Activated T-helper 1 cell treated with anti-CD3 and anti-CD28 coated beads, Interleukin-12 subunit alpha, Interleukin-12 subunit beta, Interleukin-2, Interleukin-4 antibody, amounts not matched to agents 30 ng/mL and 10 ng/mL and 1 ng/mL, durations not matched to agents 14 hours and 24 hours and 36 hours (primary cell): ENCODE measurements at regions not wholly inside any gene's neighbourhood (a gene's known extent, or its start where the extent isn't known, plus 50 kb on each side); places are given as distances from the start of the nearest gene placed in this dataset.

Experiments
- DNase-seq: peaks from one replicate; pipeline ENCODE4 v3.0.0; 2021; ENCODE audit warnings: low spot score
- H3K27ac Mint-ChIP-seq: one replicate; pipeline ENCODE4 v1.8.0; 2021; ENCODE audit warnings: mild to moderate bottlenecking, mixed read lengths
- H3K27me3 Mint-ChIP-seq: one replicate; pipeline ENCODE4 v1.8.0; 2022; ENCODE audit warnings: mild to moderate bottlenecking, moderate library complexity, mixed read lengths; ENCODE audit not compliant: insufficient read depth
- H3K36me3 Mint-ChIP-seq: one replicate; pipeline ENCODE4 v1.8.0; 2021; ENCODE audit warnings: low read depth, mixed read lengths
- H3K4me1 Mint-ChIP-seq: one replicate; pipeline ENCODE4 v1.8.0; 2021; ENCODE audit warnings: low read depth, mixed read lengths
- H3K4me3 Mint-ChIP-seq: one replicate; pipeline ENCODE4 v1.8.0; 2021; ENCODE audit warnings: mild to moderate bottlenecking, moderate library complexity, mixed read lengths
- H3K9me3 Mint-ChIP-seq: one replicate; pipeline ENCODE4 v1.8.0; 2021; ENCODE audit warnings: mixed read lengths
- intact Hi-C: fragments of 100-400 bp; cut with micrococcal nuclease; formaldehyde crosslinking; loops from one replicate; pipeline ENCODE4 v1.15.1; 2024

- no peaks in the 10 kb centered on the region for H3K27me3 Mint-ChIP-seq
- intact Hi-C loops: no loop called here
- no peaks in the 10 kb centered on the region for H3K4me1 Mint-ChIP-seq
- H3K27ac Mint-ChIP-seq: no peak overlapping the region
- no peak for DNase-seq
- no peaks in the 10 kb centered on the region for H3K36me3 Mint-ChIP-seq
- H3K9me3 Mint-ChIP-seq: peaks cover 4% of the 10 kb centered on the region
- H3K4me3 Mint-ChIP-seq: no peak overlapping the region
These were observed 59.4 kb upstream of the ZNF536 start for GRCh38 chr19:30312582-30313352.

GRCh38 chr19:30313353-30313750 is 58.8 kb upstream of the ZNF536 start:
- DNase-seq: no peak
- no peaks in the 10 kb centered on the region for H3K36me3 Mint-ChIP-seq
- peaks cover 4% of the 10 kb centered on the region for H3K9me3 Mint-ChIP-seq
- no peaks in the 10 kb centered on the region for H3K4me1 Mint-ChIP-seq
- H3K27ac Mint-ChIP-seq: no peak overlapping the region
- H3K4me3 Mint-ChIP-seq: no peak overlapping the region
- intact Hi-C loops: no loop called here
- no peaks in the 10 kb centered on the region for H3K27me3 Mint-ChIP-seq

- no peak overlapping the region for H3K27ac Mint-ChIP-seq
- intact Hi-C loops: no loop called here
- DNase-seq: no peak
These were observed 58.0 kb upstream of the ZNF536 start for GRCh38 chr19:30314056-30314804.

GRCh38 chr19:30314805-30315155 is 57.4 kb upstream of the ZNF536 start:
- Mint-ChIP-seq H3K36me3 (no peaks in the 10 kb centered on the region), H3K4me3 (no peak overlapping the region), H3K27me3 (no peaks in the 10 kb centered on the region), H3K27ac (no peak overlapping the region), H3K4me1 (no peaks in the 10 kb centered on the region), H3K9me3 (peaks cover 4% of the 10 kb centered on the region)
- intact Hi-C loops: no loop called here
- DNase-seq: no peak

More at GRCh38 chr19:30314056-30314804, 58.0 kb upstream of the ZNF536 start:
- no peaks in the 10 kb centered on the region for H3K4me1 Mint-ChIP-seq
- no peaks in the 10 kb centered on the region for H3K27me3 Mint-ChIP-seq
- H3K9me3 Mint-ChIP-seq: peaks cover 4% of the 10 kb centered on the region
- no peak overlapping the region for H3K4me3 Mint-ChIP-seq
- no peaks in the 10 kb centered on the region for H3K36me3 Mint-ChIP-seq

- Mint-ChIP-seq H3K4me1 (no peaks in the 10 kb centered on the region), H3K4me3 (no peak overlapping the region), H3K27ac (no peak overlapping the region), H3K36me3 (no peaks in the 10 kb centered on the region), H3K9me3 (peaks cover 4% of the 10 kb centered on the region), H3K27me3 (no peaks in the 10 kb centered on the region)
- intact Hi-C loops: no loop called here
- DNase-seq: no peak
These were observed 57.0 kb upstream of the ZNF536 start for GRCh38 chr19:30315159-30315558.

GRCh38 chr19:30316000-30316491 is 56.1 kb upstream of the ZNF536 start:
- no peak overlapping the region for H3K4me3 Mint-ChIP-seq
- no peaks in the 10 kb centered on the region for H3K4me1 Mint-ChIP-seq
- DNase-seq: no peak
- intact Hi-C loops: no loop called here
- no peak overlapping the region for H3K27ac Mint-ChIP-seq
- no peaks in the 10 kb centered on the region for H3K36me3 Mint-ChIP-seq
- H3K9me3 Mint-ChIP-seq: peaks cover 4% of the 10 kb centered on the region
- H3K27me3 Mint-ChIP-seq: no peaks in the 10 kb centered on the region

GRCh38 chr19:30316560-30317106 is 55.6 kb upstream of the ZNF536 start:
- Mint-ChIP-seq H3K9me3 (peaks cover 4% of the 10 kb centered on the region), H3K36me3 (no peaks in the 10 kb centered on the region), H3K4me1 (no peaks in the 10 kb centered on the region), H3K4me3 (no peak overlapping the region), H3K27me3 (no peaks in the 10 kb centered on the region), H3K27ac (no peak overlapping the region)
- intact Hi-C loops: no loop called here
- no peak for DNase-seq

- no peaks in the 10 kb centered on the region for H3K4me1 Mint-ChIP-seq
- no peak for DNase-seq
- no peak overlapping the region for H3K27ac Mint-ChIP-seq
- no peak overlapping the region for H3K4me3 Mint-ChIP-seq
- intact Hi-C loops: no loop called here
- no peaks in the 10 kb centered on the region for H3K27me3 Mint-ChIP-seq
- H3K36me3 Mint-ChIP-seq: no peaks in the 10 kb centered on the region
- peaks cover 4% of the 10 kb centered on the region for H3K9me3 Mint-ChIP-seq
These were observed 54.8 kb upstream of the ZNF536 start for GRCh38 chr19:30317403-30317802.

GRCh38 chr19:30318261-30318660 is 53.9 kb upstream of the ZNF536 start:
- DNase-seq: no peak
- Mint-ChIP-seq H3K36me3 (no peaks in the 10 kb centered on the region), H3K27ac (no peak overlapping the region), H3K4me1 (no peaks in the 10 kb centered on the region), H3K27me3 (no peaks in the 10 kb centered on the region), H3K9me3 (peaks cover 4% of the 10 kb centered on the region), H3K4me3 (no peak overlapping the region)
- intact Hi-C loops: no loop called here

- H3K36me3 Mint-ChIP-seq: no peaks in the 10 kb centered on the region
- H3K4me1 Mint-ChIP-seq: no peaks in the 10 kb centered on the region
These were observed 53.2 kb upstream of the ZNF536 start for GRCh38 chr19:30318936-30319335.

GRCh38 chr19:30319411-30319810 is 52.8 kb upstream of the ZNF536 start:
- intact Hi-C loops: no loop called here
- Mint-ChIP-seq H3K27ac (no peak overlapping the region), H3K4me3 (no peak overlapping the region), H3K9me3 (peaks cover 8% of the 10 kb centered on the region), H3K4me1 (no peaks in the 10 kb centered on the region), H3K36me3 (no peaks in the 10 kb centered on the region), H3K27me3 (no peaks in the 10 kb centered on the region)
- DNase-seq: no peak

More at GRCh38 chr19:30318936-30319335, 53.2 kb upstream of the ZNF536 start:
- Mint-ChIP-seq H3K27me3 (no peaks in the 10 kb centered on the region), H3K9me3 (peaks cover 6% of the 10 kb centered on the region), H3K4me3 (no peak overlapping the region), H3K27ac (no peak overlapping the region)
- intact Hi-C loops: no loop called here
- no peak for DNase-seq

GRCh38 chr19:30319876-30320275 is 52.3 kb upstream of the ZNF536 start:
- no peaks in the 10 kb centered on the region for H3K27me3 Mint-ChIP-seq
- H3K4me3 Mint-ChIP-seq: no peak overlapping the region
- DNase-seq: no peak
- H3K4me1 Mint-ChIP-seq: no peaks in the 10 kb centered on the region
- peaks cover 7% of the 10 kb centered on the region for H3K9me3 Mint-ChIP-seq
- no peak overlapping the region for H3K27ac Mint-ChIP-seq
- intact Hi-C loops: no loop called here
- no peaks in the 10 kb centered on the region for H3K36me3 Mint-ChIP-seq

- DNase-seq: no peak
- Mint-ChIP-seq H3K4me1 (no peaks in the 10 kb centered on the region), H3K36me3 (no peaks in the 10 kb centered on the region), H3K27ac (no peak overlapping the region), H3K9me3 (peaks cover 4% of the 10 kb centered on the region), H3K4me3 (no peak overlapping the region), H3K27me3 (no peaks in the 10 kb centered on the region)
- intact Hi-C loops: no loop called here
These were observed 51.7 kb upstream of the ZNF536 start for GRCh38 chr19:30320466-30320865.
